Kidney (tissue), 13 donors: ENCODE measurements at regions not wholly inside any gene's neighbourhood (a gene's known extent, or its start where the extent isn't known, plus 50 kb on each side); places are given as distances from the start of the nearest gene placed in this dataset.
A peak's percentile ranks its signal among the peaks of the same experiment; 100 is the strongest.

Experiments
- DNase-seq, 5 donors: peaks; one replicate each; pipeline ENCODE4 v3.0.0-alpha.2; 2013 to 2020
- FAIRE-seq: peaks from 2 replicates; lab custom pipeline; 2012; peaks lifted over from hg19 to GRCh38; lab: Jason Lieb, UNC
- H3K27ac ChIP-seq, 2 donors: one replicate each; pipeline ENCODE4 v1.7.0; 2013; ENCODE audit warnings: low read depth in 2 of 2, low read length in 2 of 2, inconsistent platforms in 1 of 2
- H3K27me3 ChIP-seq: one replicate; pipeline ENCODE4 v1.7.1; 2013; ENCODE audit warnings: low read length, inconsistent platforms; ENCODE audit not compliant: control insufficient read depth, insufficient read depth
- H3K36me3 ChIP-seq, 3 donors: one replicate each; pipeline versions ENCODE4 v1.7.0 to v1.7.1; 2013; ENCODE audit warnings: low read length in 3 of 3, control low read depth in 1 of 3, inconsistent platforms in 1 of 3; ENCODE audit not compliant: insufficient read depth in 3 of 3, control insufficient read depth in 2 of 3
- H3K4me1 ChIP-seq, 3 donors: one replicate each; pipeline versions ENCODE4 v1.7.0 to v1.7.1; 2013; ENCODE audit warnings: low read length in 3 of 3, inconsistent platforms in 1 of 3, low read depth in 1 of 3; ENCODE audit not compliant: control insufficient read depth in 2 of 3, insufficient read depth in 2 of 3
- H3K4me3 ChIP-seq, 3 donors: one replicate each; pipeline versions ENCODE4 v1.7.0 to v1.8.1; 2013; ENCODE audit warnings: low read length in 3 of 3, control low read depth in 1 of 3, inconsistent platforms in 1 of 3
- H3K9ac ChIP-seq, 3 donors: one replicate each; pipeline versions ENCODE4 v1.7.0 to v1.7.1; 2013; ENCODE audit warnings: low read length in 3 of 3, control low read depth in 1 of 3, inconsistent platforms in 1 of 3
- H3K9me3 ChIP-seq, 3 donors: one replicate each; pipeline versions ENCODE4 v1.7.0 to v1.7.1; 2013; ENCODE audit warnings: low read length in 3 of 3, control low read depth in 1 of 3, inconsistent platforms in 1 of 3; ENCODE audit not compliant: control insufficient read depth in 2 of 3, insufficient read depth in 1 of 3
- CTCF ChIP-seq: IDR thresholded peaks from 3 replicates; pipeline ENCODE4 v1.5.1; 2012; ENCODE audit warnings: mild to moderate bottlenecking, moderate library complexity, borderline replicate concordance; ENCODE audit not compliant: insufficient read depth; ENCODE audit errors: extremely low read depth
- intact Hi-C: fragments of 100-400 bp; cut with DNase I; formaldehyde crosslinking; loops from one replicate; pipeline ENCODE4 v1.11.1; 2022
- donor health status: control.
- donor health status: control.
- donor health status: control.
- donor health status: control.
- donor health status: control.
- donor health status: DM: yes; HTN: yes; CAD: no.
- donor health status: Normal renal cell carcinoma (clear cell type).

- TF ChIP-seq CTCF: no peak
- FAIRE-seq: no peak
Measured at GRCh38 chr2:212914392-212914791, 237.0 kb downstream of the IKZF2 start.

GRCh38 chr2:212913640-212914306 is 237.6 kb downstream of the IKZF2 start:
- no peaks in the 10 kb centered on the region for H3K9me3 ChIP-seq
- TF ChIP-seq CTCF: no peak
- H3K4me3 ChIP-seq: no peak overlapping the region
- peak in 1 of 5 donors; percentile 9 for DNase-seq
- no peak for FAIRE-seq
- H3K36me3 ChIP-seq: no peaks in the 10 kb centered on the region
- H3K4me1 ChIP-seq: no peaks in the 10 kb centered on the region
- no peak overlapping the region for H3K27ac ChIP-seq
- no peak overlapping the region for H3K9ac ChIP-seq
- intact Hi-C loops: no loop called here
- H3K27me3 ChIP-seq: no peaks in the 10 kb centered on the region

More at GRCh38 chr2:212914392-212914791, 237.0 kb downstream of the IKZF2 start:
- Histone ChIP-seq H3K9ac (no peak overlapping the region), H3K27me3 (no peaks in the 10 kb centered on the region), H3K9me3 (no peaks in the 10 kb centered on the region), H3K36me3 (no peaks in the 10 kb centered on the region), H3K27ac (no peak overlapping the region), H3K4me3 (no peak overlapping the region), H3K4me1 (no peaks in the 10 kb centered on the region)
- DNase-seq: no peak
- intact Hi-C loops: no loop called here

- no peaks in the 10 kb centered on the region for H3K27me3 ChIP-seq
- no peak overlapping the region for H3K27ac ChIP-seq
- H3K4me3 ChIP-seq: no peak overlapping the region
- no peak for TF ChIP-seq CTCF
- no peaks in the 10 kb centered on the region for H3K4me1 ChIP-seq
- no peak overlapping the region for H3K9ac ChIP-seq
- H3K36me3 ChIP-seq: no peaks in the 10 kb centered on the region
- intact Hi-C loops: no loop called here
- FAIRE-seq: no peak
- peak in 2 of 5 donors; percentile 17 to 55 for DNase-seq
- no peaks in the 10 kb centered on the region for H3K9me3 ChIP-seq
Measured at GRCh38 chr2:212912445-212913103, 238.8 kb downstream of the IKZF2 start.
